ENCODE measurements at regions not wholly inside any gene's neighbourhood (a gene's known extent, or its start where the extent isn't known, plus 50 kb on each side); places are given as distances from the start of the nearest gene placed in this dataset.

DNA sequence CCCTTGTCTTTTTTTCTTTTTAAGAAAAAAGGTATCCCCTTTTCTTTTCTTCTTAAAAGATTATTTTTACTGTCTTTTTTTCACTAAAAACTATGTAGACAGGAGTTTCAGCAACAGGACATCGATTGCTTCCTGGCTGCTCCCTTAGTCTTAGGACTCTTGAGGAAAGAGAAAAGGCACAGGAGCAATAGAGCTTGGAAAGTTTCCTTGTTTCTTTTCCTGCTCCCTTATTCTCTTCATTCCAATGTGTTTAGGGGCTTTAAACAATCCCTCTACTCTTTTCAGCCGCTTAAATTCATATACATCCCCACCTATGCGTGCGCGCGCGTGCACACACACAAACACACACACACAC is 182.2 kb upstream of the FOXN2 start:
- Mint-ChIP-seq H3K36me3 (peaks cover 2% of the 10 kb centered on the region), H3K9me3 (peaks cover 3% of the 10 kb centered on the region), H3K4me1 (ENCODE audit: low read depth) (peaks cover 4% of the 10 kb centered on the region), H3K4me3 (no peak overlapping the region), H3K27ac (no peak overlapping the region), H3K27me3 (no peaks in the 10 kb centered on the region)
- intact Hi-C loops (cut with micrococcal nuclease) = no loop called here
- POLR2A ChIA-PET = no interaction called here
- CTCF ChIA-PET = no interaction called here
- DNase-seq = no peak

DNA sequence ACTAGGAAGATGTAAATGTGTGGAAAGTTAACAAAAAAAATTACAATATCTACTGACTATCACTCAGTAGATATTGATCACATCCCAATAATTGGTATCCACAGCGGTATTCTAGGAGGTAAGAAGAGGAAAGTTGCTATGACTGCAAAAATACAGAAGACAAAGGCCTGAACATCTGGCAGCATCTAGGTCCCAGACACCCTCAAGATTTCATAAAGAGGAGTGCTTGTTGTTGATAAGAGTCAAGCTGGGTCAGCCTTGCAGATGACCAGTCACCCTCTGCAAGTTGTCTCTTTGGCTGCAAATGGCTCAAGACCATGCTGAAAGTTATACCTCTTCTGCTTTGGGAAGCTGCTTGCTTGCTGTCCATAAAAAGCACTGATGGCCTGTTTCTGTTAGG is 179.8 kb upstream of the FOXN2 start:
- Mint-ChIP-seq H3K27ac (no peak overlapping the region), H3K27me3 (no peaks in the 10 kb centered on the region), H3K4me1 (ENCODE audit: low read depth) (peaks cover 4% of the 10 kb centered on the region), H3K4me3 (no peak overlapping the region), H3K36me3 (no peaks in the 10 kb centered on the region), H3K9me3 (peaks cover 3% of the 10 kb centered on the region)
- intact Hi-C loops (cut with micrococcal nuclease) = no loop called here
- ChIA-PET CTCF (interaction anchor here (0.7 kb wide), 1 partner anchor 319 kb away, joined by 3 read pairs; no protein-coding TSS in a partner anchor), POLR2A (no interaction called here)
- no peak for DNase-seq

GRCh38 chr2:48135797-48136196 is 178.7 kb upstream of the FOXN2 start:
- Mint-ChIP-seq H3K27me3 (no peaks in the 10 kb centered on the region), H3K4me1 (ENCODE audit: low read depth) (peaks cover 4% of the 10 kb centered on the region), H3K36me3 (no peaks in the 10 kb centered on the region), H3K27ac (no peak overlapping the region), H3K4me3 (no peak overlapping the region), H3K9me3 (peaks cover 3% of the 10 kb centered on the region)
- POLR2A ChIA-PET = no interaction called here
- intact Hi-C loops (cut with micrococcal nuclease) = no loop called here
- no peak for DNase-seq
- CTCF ChIA-PET = interaction anchor here (0.8 kb wide), 1 partner anchor 10 kb away, joined by 3 read pairs; no protein-coding TSS in a partner anchor

DNA sequence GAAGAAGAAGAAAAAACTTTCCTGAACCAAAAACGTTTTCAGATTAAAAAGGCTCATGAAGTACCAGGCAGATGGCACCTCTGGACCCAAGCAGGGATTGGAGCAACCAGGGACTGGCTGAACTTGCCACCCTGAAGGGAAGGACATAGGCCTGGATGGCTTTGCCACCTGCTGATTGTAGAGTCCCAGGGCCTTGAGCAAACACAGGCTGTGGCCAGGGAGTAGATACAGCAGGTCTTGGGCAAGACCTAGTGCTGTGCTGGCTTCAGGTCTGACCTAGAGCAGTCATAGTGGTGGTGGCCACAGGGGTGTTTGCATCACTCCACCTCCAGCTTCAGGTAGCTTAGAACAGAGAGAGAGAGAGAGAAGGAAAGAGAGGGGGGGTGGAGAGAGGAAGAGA is 176.7 kb upstream of the FOXN2 start:
- Mint-ChIP-seq H3K4me3 (no peak overlapping the region), H3K27me3 (no peaks in the 10 kb centered on the region), H3K36me3 (no peaks in the 10 kb centered on the region), H3K27ac (no peak overlapping the region), H3K9me3 (peaks cover 3% of the 10 kb centered on the region), H3K4me1 (ENCODE audit: low read depth) (no peaks in the 10 kb centered on the region)
- POLR2A ChIA-PET = no interaction called here
- no peak for DNase-seq
- intact Hi-C loops (cut with micrococcal nuclease) = no loop called here
- CTCF ChIA-PET = no interaction called here

GRCh38 chr2:48138898-48139297 is 175.6 kb upstream of the FOXN2 start:
- no peak for DNase-seq
- ChIA-PET POLR2A (no interaction called here), CTCF (no interaction called here)
- H3K27me3 Mint-ChIP-seq = no peaks in the 10 kb centered on the region
- no peak overlapping the region for H3K27ac Mint-ChIP-seq
- intact Hi-C loops (cut with micrococcal nuclease) = no loop called here
- H3K36me3 Mint-ChIP-seq = peaks cover 2% of the 10 kb centered on the region
- no peak overlapping the region for H3K4me3 Mint-ChIP-seq
- H3K4me1 Mint-ChIP-seq (ENCODE audit: low read depth) = no peaks in the 10 kb centered on the region
- H3K9me3 Mint-ChIP-seq = peaks cover 3% of the 10 kb centered on the region

- Mint-ChIP-seq H3K36me3 (peaks cover 2% of the 10 kb centered on the region), H3K9me3 (peaks cover 3% of the 10 kb centered on the region), H3K4me3 (no peak overlapping the region), H3K4me1 (ENCODE audit: low read depth) (peaks cover 12% of the 10 kb centered on the region), H3K27ac (no peak overlapping the region), H3K27me3 (no peaks in the 10 kb centered on the region)
- no peak for DNase-seq
- intact Hi-C loops (cut with micrococcal nuclease) = no loop called here
- ChIA-PET CTCF (no interaction called here), POLR2A (no interaction called here)
These were observed 173.9 kb upstream of the FOXN2 start for GRCh38 chr2:48140586-48140985.

- Mint-ChIP-seq H3K9me3 (no peaks in the 10 kb centered on the region), H3K27ac (no peak overlapping the region), H3K36me3 (peaks cover 2% of the 10 kb centered on the region), H3K27me3 (no peaks in the 10 kb centered on the region), H3K4me3 (no peak overlapping the region), H3K4me1 (ENCODE audit: low read depth) (peaks cover 18% of the 10 kb centered on the region)
- peak; percentile 18 for DNase-seq
- intact Hi-C loops (cut with micrococcal nuclease) = no loop called here
- ChIA-PET POLR2A (no interaction called here), CTCF (no interaction called here)
These were observed 169.7 kb upstream of the FOXN2 start for GRCh38 chr2:48144777-48145176.

GRCh38 chr2:48145845-48146452 is 168.5 kb upstream of the FOXN2 start:
- Mint-ChIP-seq H3K4me3 (no peak overlapping the region), H3K27ac (peak overlapping the region; percentile 50), H3K36me3 (peaks cover 2% of the 10 kb centered on the region), H3K27me3 (no peaks in the 10 kb centered on the region), H3K9me3 (no peaks in the 10 kb centered on the region), H3K4me1 (ENCODE audit: low read depth) (peaks cover 18% of the 10 kb centered on the region)
- no peak for DNase-seq
- POLR2A ChIA-PET = interaction anchor here (1.1 kb wide), 1 partner anchor 167 kb away, joined by 3 read pairs; no protein-coding TSS in a partner anchor
- intact Hi-C loops (cut with micrococcal nuclease) = no loop called here
- CTCF ChIA-PET = interaction anchor here (0.7 kb wide), 1 partner anchor 10 kb away, joined by 3 read pairs; no protein-coding TSS in a partner anchor

DNA sequence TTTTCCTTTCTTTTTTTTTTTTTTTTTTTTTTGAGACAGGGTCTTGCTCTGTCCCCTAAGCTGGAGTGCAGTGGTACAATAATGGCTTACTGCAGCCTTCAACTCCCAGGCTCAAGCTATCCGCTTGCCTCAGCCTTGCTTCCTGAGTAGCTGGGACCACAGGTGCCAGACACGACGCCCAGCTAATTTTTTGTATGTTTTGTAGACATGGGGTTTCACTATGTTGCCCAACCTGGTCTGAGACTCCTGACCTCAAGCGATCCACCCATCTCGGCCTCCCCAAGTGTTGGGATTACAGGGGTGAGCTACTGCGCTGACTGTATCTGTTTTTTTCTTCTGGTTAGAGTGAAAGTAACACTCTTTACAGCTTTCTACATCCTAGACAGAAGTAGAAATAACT is 167.9 kb upstream of the FOXN2 start:
- POLR2A ChIA-PET = interaction anchor here (1.1 kb wide), 1 partner anchor 167 kb away, joined by 3 read pairs; no protein-coding TSS in a partner anchor
- H3K9me3 Mint-ChIP-seq = no peaks in the 10 kb centered on the region

DNA sequence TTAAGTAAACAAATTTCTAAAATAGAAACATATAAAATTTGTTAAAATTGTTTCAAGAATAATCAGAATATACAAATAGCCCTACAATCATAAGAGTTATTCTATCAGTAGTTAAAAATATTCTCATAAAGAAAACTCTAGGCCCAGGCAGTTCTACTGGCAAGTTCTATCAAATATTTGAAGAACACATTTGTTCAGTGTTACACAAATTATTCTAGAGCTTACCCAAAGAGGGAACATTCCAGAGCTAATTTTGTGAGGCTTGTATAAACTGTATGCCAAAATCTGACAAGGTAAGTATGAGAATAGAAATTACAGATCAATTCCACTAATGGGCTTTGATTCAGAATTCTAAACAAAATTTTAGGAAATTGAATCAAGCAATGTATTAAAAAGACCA is 166.8 kb upstream of the FOXN2 start:
- ChIA-PET POLR2A (no interaction called here), CTCF (no interaction called here)
- no peak for DNase-seq
- Mint-ChIP-seq H3K4me1 (ENCODE audit: low read depth) (peaks cover 18% of the 10 kb centered on the region), H3K27me3 (no peaks in the 10 kb centered on the region), H3K27ac (no peak overlapping the region), H3K9me3 (no peaks in the 10 kb centered on the region), H3K36me3 (peaks cover 2% of the 10 kb centered on the region), H3K4me3 (no peak overlapping the region)
- intact Hi-C loops (cut with micrococcal nuclease) = no loop called here

More for the DNA sequence above, 167.9 kb upstream of the FOXN2 start:
- Mint-ChIP-seq H3K4me3 (no peak overlapping the region), H3K36me3 (peaks cover 2% of the 10 kb centered on the region), H3K27me3 (no peaks in the 10 kb centered on the region), H3K27ac (no peak overlapping the region), H3K4me1 (ENCODE audit: low read depth) (peaks cover 18% of the 10 kb centered on the region)
- intact Hi-C loops (cut with micrococcal nuclease) = no loop called here
- no peak for DNase-seq
- CTCF ChIA-PET = interaction anchor here (0.7 kb wide), 1 partner anchor 11 kb away, joined by 3 read pairs; no protein-coding TSS in a partner anchor

- Mint-ChIP-seq H3K36me3 (no peaks in the 10 kb centered on the region), H3K9me3 (no peaks in the 10 kb centered on the region), H3K4me1 (ENCODE audit: low read depth) (peaks cover 18% of the 10 kb centered on the region), H3K27me3 (no peaks in the 10 kb centered on the region), H3K4me3 (no peak overlapping the region), H3K27ac (no peak overlapping the region)
- POLR2A ChIA-PET = no interaction called here
- CTCF ChIA-PET = no interaction called here
- intact Hi-C loops (cut with micrococcal nuclease) = no loop called here
- no peak for DNase-seq
These were observed 165.5 kb upstream of the FOXN2 start for GRCh38 chr2:48148841-48149430.

GRCh38 chr2:48157150-48157549 is 157.3 kb upstream of the FOXN2 start:
- H3K9me3 Mint-ChIP-seq = peaks cover 16% of the 10 kb centered on the region
- peaks cover 10% of the 10 kb centered on the region for H3K36me3 Mint-ChIP-seq
- no peaks in the 10 kb centered on the region for H3K27me3 Mint-ChIP-seq
- POLR2A ChIA-PET = no interaction called here
- H3K4me3 Mint-ChIP-seq = no peak overlapping the region
- H3K4me1 Mint-ChIP-seq (ENCODE audit: low read depth) = no peaks in the 10 kb centered on the region
- H3K27ac Mint-ChIP-seq = no peak overlapping the region
- intact Hi-C loops (cut with micrococcal nuclease) = no loop called here
- CTCF ChIA-PET = no interaction called here
- no peak for DNase-seq

GRCh38 chr2:48161628-48162027 is 152.9 kb upstream of the FOXN2 start:
- Mint-ChIP-seq H3K27me3 (no peaks in the 10 kb centered on the region), H3K27ac (no peak overlapping the region), H3K36me3 (peaks cover 11% of the 10 kb centered on the region), H3K4me3 (no peak overlapping the region), H3K4me1 (ENCODE audit: low read depth) (no peaks in the 10 kb centered on the region), H3K9me3 (peaks cover 20% of the 10 kb centered on the region)
- no peak for DNase-seq
- ChIA-PET POLR2A (no interaction called here), CTCF (no interaction called here)
- intact Hi-C loops (cut with micrococcal nuclease) = no loop called here
